Fibroblast of mammary gland (primary cell): ENCODE measurements at regions not wholly inside any gene's neighbourhood (a gene's known extent, or its start where the extent isn't known, plus 50 kb on each side); places are given as distances from the start of the nearest gene placed in this dataset.

ENCODE experiments used
- DNase-seq: peaks from one replicate; pipeline ENCODE4 v3.0.0-alpha.2; 2010; ENCODE audit warnings: low read depth
- H3K4me3 ChIP-seq: 2 replicates; pipeline ENCODE4 v1.5.1; 2011; ENCODE audit warnings: low read depth, mild to moderate bottlenecking, low read length, moderate library complexity; ENCODE audit not compliant: control insufficient read depth
- TF ChIP-seq, protein P1 (sequence below): conservative IDR thresholded peaks from 2 replicates; pipeline ENCODE4 v1.5.1; 2011; ENCODE audit warnings: low read depth, low read length, inconsistent platforms; ENCODE audit not compliant: control insufficient read depth, insufficient read depth

- DNase-seq = no peak
- TF ChIP-seq, protein P1, sequence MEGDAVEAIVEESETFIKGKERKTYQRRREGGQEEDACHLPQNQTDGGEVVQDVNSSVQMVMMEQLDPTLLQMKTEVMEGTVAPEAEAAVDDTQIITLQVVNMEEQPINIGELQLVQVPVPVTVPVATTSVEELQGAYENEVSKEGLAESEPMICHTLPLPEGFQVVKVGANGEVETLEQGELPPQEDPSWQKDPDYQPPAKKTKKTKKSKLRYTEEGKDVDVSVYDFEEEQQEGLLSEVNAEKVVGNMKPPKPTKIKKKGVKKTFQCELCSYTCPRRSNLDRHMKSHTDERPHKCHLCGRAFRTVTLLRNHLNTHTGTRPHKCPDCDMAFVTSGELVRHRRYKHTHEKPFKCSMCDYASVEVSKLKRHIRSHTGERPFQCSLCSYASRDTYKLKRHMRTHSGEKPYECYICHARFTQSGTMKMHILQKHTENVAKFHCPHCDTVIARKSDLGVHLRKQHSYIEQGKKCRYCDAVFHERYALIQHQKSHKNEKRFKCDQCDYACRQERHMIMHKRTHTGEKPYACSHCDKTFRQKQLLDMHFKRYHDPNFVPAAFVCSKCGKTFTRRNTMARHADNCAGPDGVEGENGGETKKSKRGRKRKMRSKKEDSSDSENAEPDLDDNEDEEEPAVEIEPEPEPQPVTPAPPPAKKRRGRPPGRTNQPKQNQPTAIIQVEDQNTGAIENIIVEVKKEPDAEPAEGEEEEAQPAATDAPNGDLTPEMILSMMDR = no peak
Measured at GRCh38 chr10:36194276-36194675, 552.2 kb upstream of the FZD8 start.

GRCh38 chr10:36191009-36191408 is 548.9 kb upstream of the FZD8 start:
- no peak for DNase-seq
- TF ChIP-seq, protein P1 = no peak
- H3K4me3 ChIP-seq = no peak overlapping the region

More at GRCh38 chr10:36194276-36194675, 552.2 kb upstream of the FZD8 start:
- H3K4me3 ChIP-seq = no peak overlapping the region

- no peak overlapping the region for H3K4me3 ChIP-seq
- no peak for DNase-seq
- TF ChIP-seq, protein P1 = no peak
Measured at GRCh38 chr10:36188461-36188860, 546.4 kb upstream of the FZD8 start.

- TF ChIP-seq, protein P1 = no peak
- H3K4me3 ChIP-seq = no peak overlapping the region
- no peak for DNase-seq
Measured at GRCh38 chr10:36188080-36188453, 546.0 kb upstream of the FZD8 start.

DNA sequence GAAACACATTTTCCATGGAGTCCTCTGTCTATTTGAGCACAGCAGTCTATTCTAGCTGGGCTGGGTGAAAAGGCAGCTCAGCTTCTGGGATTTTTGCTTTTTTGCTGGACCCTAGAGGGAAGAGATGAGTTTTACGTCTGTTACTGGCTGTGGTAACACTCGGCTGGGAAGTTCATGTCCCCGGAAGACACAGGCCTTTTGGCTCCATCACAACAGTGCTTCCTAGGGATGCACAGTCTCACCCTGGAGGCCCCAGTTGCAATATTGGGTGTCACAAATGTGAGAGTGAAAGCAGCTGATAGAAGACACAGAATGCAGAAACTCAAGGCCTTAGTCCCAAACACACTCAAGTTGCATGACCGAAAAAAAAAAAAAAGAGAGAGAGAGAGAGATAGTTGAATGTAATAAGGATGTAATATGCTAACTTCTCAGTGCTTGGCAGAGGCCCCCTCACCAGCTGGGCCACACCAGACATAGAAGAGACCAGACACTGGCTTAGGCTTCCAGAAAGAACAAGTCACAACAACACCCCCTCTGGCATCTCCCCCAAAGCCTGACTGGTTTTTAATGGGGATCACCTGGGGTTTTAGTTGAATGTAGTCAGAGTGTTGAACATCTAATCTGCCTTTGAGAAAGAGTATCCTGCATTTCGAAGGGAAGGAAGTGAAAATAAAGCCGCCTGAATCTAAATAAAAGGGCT is 545.4 kb upstream of the FZD8 start:
- no peak overlapping the region for H3K4me3 ChIP-seq
- no peak for DNase-seq
- TF ChIP-seq, protein P1 = no peak

DNA sequence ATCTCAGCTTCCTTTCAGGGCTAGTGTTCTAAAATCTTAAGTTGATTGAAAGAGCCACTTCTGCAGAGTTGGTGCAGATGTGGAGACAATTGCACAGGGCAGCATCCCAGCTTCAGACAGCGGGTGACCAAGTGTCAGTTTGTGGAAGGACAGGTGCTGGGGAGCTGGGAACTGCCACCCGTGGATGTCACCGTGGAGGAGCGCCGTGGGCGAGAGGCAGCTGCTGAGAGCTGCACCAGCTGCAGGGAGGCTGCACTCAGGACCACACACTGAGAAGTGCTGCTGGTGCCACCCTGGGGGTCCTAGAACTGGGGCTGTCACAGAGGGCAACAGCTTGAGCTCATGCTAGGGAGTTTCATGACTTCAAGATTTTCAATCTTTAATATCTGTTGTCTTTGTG is 543.0 kb upstream of the FZD8 start:
- H3K4me3 ChIP-seq = no peak overlapping the region
- TF ChIP-seq, protein P1 = no peak
- DNase-seq = no peak
